ENCODE measurements at regions not wholly inside any gene's neighbourhood (a gene's known extent, or its start where the extent isn't known, plus 50 kb on each side); places are given as distances from the start of the nearest gene placed in this dataset.

- TF ChIP-seq E4F1 (IDR thresholded peaks at IDR 0.05; ENCODE audit: borderline replicate concordance, partially characterized antibody), result no peak
- no peak for TF ChIP-seq CHD4 (IDR thresholded peaks at IDR 0.05)
- TF ChIP-seq IKZF2 (IDR thresholded peaks at IDR 0.05), result peak in 1 of 2 experiments; percentile 24; a peak in 1 of 4 replicates
- TF ChIP-seq KDM1A (IDR thresholded peaks at IDR 0.05; ENCODE audit: borderline replicate concordance), result no peak
- TF ChIP-seq IKZF1 (conservative IDR thresholded peaks at IDR 0.05), result peak; percentile 36; the same call in 1 of the 2 replicates
- TF ChIP-seq FOXM1 (IDR thresholded peaks at IDR 0.05; ENCODE audit: low read depth, low read length), result no peak; the same call in 1 of the 2 replicates
- no peak for TF ChIP-seq TCF12 (IDR thresholded peaks at IDR 0.05; ENCODE audit: low read depth, low read length)
- TF ChIP-seq MEF2A (IDR thresholded peaks at IDR 0.05; ENCODE audit: insufficient read depth, low read depth, low read length), result peak; percentile 75; the same call in 1 of the 2 replicates
- peak in 1 of 2 experiments; percentile 46; a peak in 1 of 4 replicates for TF ChIP-seq ETV6 (conservative IDR thresholded peaks at IDR 0.05 in 1 of 2, IDR thresholded peaks at IDR 0.05 in 1 of 2; ENCODE audit: borderline replicate concordance in 1 of 2, low read depth in 1 of 2)
- TF ChIP-seq SREBF2 (IDR thresholded peaks at IDR 0.05; ENCODE audit: low read length), result no peak
- TF ChIP-seq MYC (IDR thresholded peaks at IDR 0.05; ENCODE audit: insufficient read depth, insufficient read length, insufficient replicate concordance, low read length, severe bottlenecking), result no peak
- no peak for TF ChIP-seq KLF5 (IDR thresholded peaks at IDR 0.05; ENCODE audit: partially characterized antibody)
- peak; percentile 57 for TF ChIP-seq MEF2B (IDR thresholded peaks at IDR 0.05; ENCODE audit: partially characterized antibody, poor library complexity, severe bottlenecking)
- no peak for TF ChIP-seq CEBPB (IDR thresholded peaks at IDR 0.05; ENCODE audit: borderline replicate concordance in 1 of 2, low read depth in 2 of 2, low read length in 2 of 2)
- peak; percentile 67 for TF ChIP-seq SP1 (IDR thresholded peaks at IDR 0.05; ENCODE audit: low read depth, low read length)
- TF ChIP-seq SPI1 (IDR thresholded peaks at IDR 0.05; ENCODE audit: borderline replicate concordance, insufficient read depth, low read depth, low read length), result no peak
- TF ChIP-seq RBBP5 (conservative IDR thresholded peaks at IDR 0.05), result 0 out of 2 replicates have a peak, but pooled peaks have one; percentile 46
- TF ChIP-seq EP300 (IDR thresholded peaks at IDR 0.05; ENCODE audit: borderline replicate concordance in 1 of 2, control insufficient read depth in 1 of 2, low read depth in 2 of 2, low read length in 2 of 2), result peak; percentile 40 to 71; a peak in 1 of 4 replicates
- TF ChIP-seq CHD2 (IDR thresholded peaks at IDR 0.05; ENCODE audit: borderline replicate concordance, low read depth, low read length), result peak; percentile 79
- TF ChIP-seq RUNX3 (IDR thresholded peaks at IDR 0.05; ENCODE audit: low read length), result peak; percentile 39
- TF ChIP-seq ZNF687 (IDR thresholded peaks at IDR 0.05), result peak; percentile 71
These were observed 177.3 kb upstream of the KL start (continued) for GRCh38 chr13:32838945-32839344.
